ENCODE measurements at regions not wholly inside any gene's neighbourhood (a gene's known extent, or its start where the extent isn't known, plus 50 kb on each side); places are given as distances from the start of the nearest gene placed in this dataset.
"Not testable (repeated sequence)": the region's sequence is repeated elsewhere in the genome, so short reads cannot be mapped to it uniquely, and the experiment has no call there.

- Histone ChIP-seq H3K4me3 (replicated peaks in 1 of 3) (no peak overlapping the region), H3K9me3 (no peaks in the 10 kb centered on the region), H3K27ac (no peak overlapping the region), H3K36me3 (no peaks in the 10 kb centered on the region), H3K4me1 (no peaks in the 10 kb centered on the region), H3K27me3 (no peaks in the 10 kb centered on the region)
- TF ChIP-seq CTCF (IDR thresholded peaks at IDR 0.05): no peak
- TF ChIP-seq POLR2A (IDR thresholded peaks at IDR 0.05): no peak
- DNase-seq: no peak
- intact Hi-C loops (cut with DNase I): no loop called here
- WGBS, 2 donors: 56 to 57% methylated on average over 5 of the region's 5 CpGs
Measured at GRCh38 chr4:79551555-79551954, 143.5 kb upstream of the GK2 start.

- intact Hi-C loops (cut with DNase I): no loop called here
- Histone ChIP-seq H3K4me1 (no peaks in the 10 kb centered on the region), H3K36me3 (no peaks in the 10 kb centered on the region), H3K4me3 (replicated peaks in 1 of 3) (no peak overlapping the region), H3K27me3 (no peaks in the 10 kb centered on the region), H3K27ac (no peak overlapping the region), H3K9me3 (no peaks in the 10 kb centered on the region)
- TF ChIP-seq POLR2A (IDR thresholded peaks at IDR 0.05) (no peak), CTCF (IDR thresholded peaks at IDR 0.05) (no peak)
- 57 to 59% methylated on average over 3 of the region's 3 CpGs for WGBS, 2 donors
- no peak for DNase-seq
Measured at GRCh38 chr4:79547851-79548250, 139.8 kb upstream of the GK2 start.

GRCh38 chr4:79545292-79545691 lies 137.3 kb upstream of the GK2 start:
- DNase-seq; H3K27me3 ChIP-seq; H3K36me3 ChIP-seq; H3K9me3 ChIP-seq; H3K27ac ChIP-seq; intact Hi-C loops (cut with DNase I); H3K4me3 ChIP-seq (replicated peaks in 1 of 3); H3K4me1 ChIP-seq: not testable (repeated sequence)
- WGBS, 2 donors: 85 to 91% methylated on average over 1 of the region's 1 CpG

GRCh38 chr4:79540143-79540542 lies 132.1 kb upstream of the GK2 start:
- intact Hi-C loops (cut with DNase I): no loop called here
- WGBS, 2 donors: 68 to 73% methylated on average over 4 of the region's 4 CpGs
- H3K9me3 ChIP-seq: no peaks in the 10 kb centered on the region
- H3K4me3 ChIP-seq (replicated peaks in 1 of 3): no peak overlapping the region
- DNase-seq: no peak
- H3K27ac ChIP-seq: no peak overlapping the region
- no peaks in the 10 kb centered on the region for H3K4me1 ChIP-seq
- TF ChIP-seq CTCF (IDR thresholded peaks at IDR 0.05): no peak
- no peak for TF ChIP-seq POLR2A (IDR thresholded peaks at IDR 0.05)
- no peaks in the 10 kb centered on the region for H3K36me3 ChIP-seq
- H3K27me3 ChIP-seq: no peaks in the 10 kb centered on the region

- no peaks in the 10 kb centered on the region for H3K4me1 ChIP-seq
- TF ChIP-seq CTCF (IDR thresholded peaks at IDR 0.05) (no peak), POLR2A (IDR thresholded peaks at IDR 0.05) (no peak)
- H3K27me3 ChIP-seq: no peaks in the 10 kb centered on the region
- H3K9me3 ChIP-seq: no peaks in the 10 kb centered on the region
- H3K4me3 ChIP-seq (replicated peaks in 1 of 3): no peak overlapping the region
- 91 to 95% methylated on average over 1 of the region's 1 CpG for WGBS, 2 donors
- intact Hi-C loops (cut with DNase I): no loop called here
- H3K27ac ChIP-seq: no peak overlapping the region
- DNase-seq: no peak
- no peaks in the 10 kb centered on the region for H3K36me3 ChIP-seq
Measured at GRCh38 chr4:79535516-79535915, 127.5 kb upstream of the GK2 start.

GRCh38 chr4:79528241-79528706 lies 120.2 kb upstream of the GK2 start:
- Histone ChIP-seq H3K27me3 (no peaks in the 10 kb centered on the region), H3K4me3 (replicated peaks in 1 of 3) (no peak overlapping the region), H3K4me1 (no peaks in the 10 kb centered on the region), H3K27ac (no peak overlapping the region), H3K36me3 (no peaks in the 10 kb centered on the region), H3K9me3 (no peaks in the 10 kb centered on the region)
- intact Hi-C loops (cut with DNase I): no loop called here
- 76 to 80% methylated on average over 3 of the region's 3 CpGs for WGBS, 2 donors
- no peak for TF ChIP-seq CTCF (IDR thresholded peaks at IDR 0.05)
- TF ChIP-seq POLR2A (IDR thresholded peaks at IDR 0.05): no peak
- DNase-seq: no peak

Measured in thyroid gland (tissue), 4 donors.